ENCODE measurements at regions not wholly inside any gene's neighbourhood (a gene's known extent, or its start where the extent isn't known, plus 50 kb on each side); places are given as distances from the start of the nearest gene placed in this dataset.

- no peak for DNase-seq
These were observed 303.4 kb downstream of the ZNF621 start for GRCh38 chr3:40827942-40828688.

GRCh38 chr3:40828741-40829415 lies 304.1 kb downstream of the ZNF621 start:
- no peak for DNase-seq

DNA sequence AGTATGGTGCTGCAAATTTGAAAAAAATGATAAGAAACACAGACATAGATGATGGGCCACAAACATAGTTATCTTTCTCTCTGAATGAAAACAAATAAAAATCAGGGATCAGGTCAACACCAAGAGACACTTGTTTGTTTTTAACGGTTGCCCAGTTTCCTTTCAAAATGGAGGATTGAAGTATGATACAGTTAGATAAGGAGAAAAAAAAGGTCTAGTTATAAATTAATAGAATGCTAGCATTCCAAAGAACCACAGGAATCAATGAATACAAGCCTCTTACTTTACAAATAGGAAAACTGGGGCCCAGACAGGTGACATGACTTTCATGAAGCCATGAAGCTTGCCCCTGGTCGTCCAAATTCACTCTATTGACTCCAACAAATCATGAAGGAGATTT lies 305.1 kb downstream of the ZNF621 start:
- no peak for DNase-seq

- DNase-seq = no peak
These were observed 312.5 kb downstream of the ZNF621 start for GRCh38 chr3:40837300-40837699.

GRCh38 chr3:40841131-40841530 lies 316.4 kb downstream of the ZNF621 start:
- DNase-seq = no peak

GRCh38 chr3:40841570-40842109 lies 316.9 kb downstream of the ZNF621 start:
- no peak for DNase-seq

DNA sequence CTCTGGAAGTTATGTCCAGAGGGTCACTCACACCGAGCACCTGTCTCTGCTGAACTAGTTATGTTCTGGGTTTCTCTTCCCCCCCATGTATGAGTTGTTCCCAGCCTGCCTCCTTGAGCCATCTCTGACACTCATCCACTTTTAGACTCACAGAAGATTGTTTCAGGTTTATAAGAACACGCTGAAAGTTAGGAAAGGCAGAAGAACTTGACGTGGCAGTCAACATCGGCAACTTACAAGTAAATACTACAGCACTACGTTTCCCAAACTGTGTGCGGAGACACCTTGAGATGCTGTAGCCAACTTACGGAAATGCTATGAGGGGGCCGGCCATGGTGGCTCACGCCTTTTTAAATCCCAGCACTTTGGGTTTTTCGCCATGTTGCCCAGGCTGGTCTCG lies 318.0 kb downstream of the ZNF621 start:
- no peak for DNase-seq

DNA sequence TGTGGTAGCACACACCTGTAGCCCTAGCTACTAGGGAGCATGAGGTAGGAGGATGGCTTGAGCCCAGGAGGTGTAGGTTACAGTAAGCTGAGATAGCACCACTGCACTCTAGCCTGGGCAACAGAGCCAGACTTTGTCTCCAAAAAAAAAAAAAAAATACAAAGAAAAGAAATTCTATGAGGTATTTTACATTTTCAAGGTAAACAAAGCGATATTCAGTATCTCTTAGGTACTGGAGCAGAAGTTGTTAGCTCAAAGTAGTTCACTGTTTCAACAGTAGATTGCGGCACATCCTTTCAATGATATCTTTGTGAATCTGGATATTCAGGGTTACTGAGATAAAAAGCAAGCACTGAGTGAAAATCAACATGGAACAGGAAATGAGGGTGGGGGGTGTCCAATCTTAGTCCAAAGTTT lies 318.5 kb downstream of the ZNF621 start:
- DNase-seq = no peak

- no peak for DNase-seq
These were observed 319.2 kb downstream of the ZNF621 start for GRCh38 chr3:40843851-40844548.

DNA sequence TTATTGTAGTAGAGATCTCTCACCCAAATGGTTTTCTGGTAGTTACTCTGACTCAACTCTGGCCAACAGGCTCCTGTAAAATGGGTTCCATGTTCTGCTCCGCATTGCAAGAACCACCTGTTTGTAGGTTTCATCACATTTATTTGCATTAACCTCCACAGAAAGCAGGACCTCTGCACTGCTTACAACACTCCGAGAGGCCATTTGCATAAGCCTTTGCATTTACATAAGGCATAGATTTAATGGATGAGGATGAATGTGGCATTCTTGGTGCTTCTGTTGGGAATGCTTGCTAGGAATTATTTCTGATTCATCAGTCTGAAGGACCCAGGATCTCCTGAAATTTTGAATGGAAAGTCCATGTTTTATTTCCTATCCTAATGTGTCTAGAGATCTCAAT lies 320.1 kb downstream of the ZNF621 start:
- no peak for DNase-seq

DNA sequence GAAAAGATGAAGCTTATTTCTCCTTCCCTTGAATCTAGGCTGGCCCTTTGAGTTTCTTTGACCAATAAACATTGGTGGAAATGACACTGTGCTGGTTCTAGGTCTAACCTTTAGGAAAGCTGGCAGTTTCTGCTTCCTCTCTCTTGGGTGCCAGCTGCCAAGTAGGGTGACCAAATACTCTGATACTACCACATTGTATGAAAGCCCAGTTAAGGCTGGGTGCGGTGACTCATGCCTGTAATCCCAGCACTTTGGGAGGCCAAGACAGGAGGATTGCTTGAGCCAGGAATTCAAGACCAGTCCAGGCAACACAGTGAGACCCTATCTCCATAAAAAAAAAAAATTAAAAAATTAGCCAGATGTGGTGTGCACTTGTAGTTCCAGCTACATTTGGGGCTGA lies 320.7 kb downstream of the ZNF621 start:
- no peak for DNase-seq

- no peak for DNase-seq
These were observed 321.2 kb downstream of the ZNF621 start for GRCh38 chr3:40845916-40846315.

DNA sequence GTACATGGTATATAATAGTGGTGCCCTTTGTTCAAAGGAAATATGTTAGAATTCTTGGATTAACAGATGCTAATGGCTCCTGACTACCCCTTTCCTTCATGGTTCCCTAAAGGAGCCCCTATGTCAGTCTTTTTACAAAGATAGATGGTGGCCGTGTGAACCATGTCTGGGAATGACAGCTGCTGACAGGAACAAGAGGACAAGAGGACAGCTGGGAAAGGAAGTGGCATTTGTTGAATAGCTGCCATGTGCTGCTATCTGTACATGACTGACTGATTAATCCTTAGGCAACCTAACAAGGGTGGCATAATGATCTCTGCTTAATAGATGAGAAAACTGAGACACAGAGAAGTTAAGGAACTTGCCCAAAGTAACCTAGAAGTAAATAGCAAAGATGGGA lies 321.7 kb downstream of the ZNF621 start:
- no peak for DNase-seq

DNA sequence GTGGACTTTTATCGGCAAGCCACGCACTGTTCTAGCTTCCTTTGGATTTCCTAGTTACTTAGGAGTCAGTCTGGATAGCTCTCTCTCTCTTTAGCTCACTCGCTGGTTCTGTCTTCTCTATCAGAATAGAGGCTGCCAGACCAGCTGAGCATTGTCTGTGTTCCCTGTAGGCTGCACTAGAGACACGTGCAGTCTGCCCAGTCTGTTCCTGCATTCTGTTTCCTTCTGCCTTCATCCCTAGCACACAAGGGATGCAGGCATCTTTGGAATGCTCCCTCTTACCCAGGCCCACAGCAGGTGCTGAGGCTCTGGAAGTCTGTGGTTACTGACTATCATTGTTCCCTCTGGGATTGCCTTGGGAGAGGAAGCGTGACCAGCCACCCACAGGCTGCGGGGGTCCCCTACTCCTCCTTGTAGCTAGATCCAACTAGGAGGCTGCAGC lies 322.8 kb downstream of the ZNF621 start:
- no peak for DNase-seq

GRCh38 chr3:40848421-40848820 lies 323.7 kb downstream of the ZNF621 start:
- DNase-seq = no peak

GRCh38 chr3:40850861-40851260 lies 326.1 kb downstream of the ZNF621 start:
- no peak for DNase-seq

DNA sequence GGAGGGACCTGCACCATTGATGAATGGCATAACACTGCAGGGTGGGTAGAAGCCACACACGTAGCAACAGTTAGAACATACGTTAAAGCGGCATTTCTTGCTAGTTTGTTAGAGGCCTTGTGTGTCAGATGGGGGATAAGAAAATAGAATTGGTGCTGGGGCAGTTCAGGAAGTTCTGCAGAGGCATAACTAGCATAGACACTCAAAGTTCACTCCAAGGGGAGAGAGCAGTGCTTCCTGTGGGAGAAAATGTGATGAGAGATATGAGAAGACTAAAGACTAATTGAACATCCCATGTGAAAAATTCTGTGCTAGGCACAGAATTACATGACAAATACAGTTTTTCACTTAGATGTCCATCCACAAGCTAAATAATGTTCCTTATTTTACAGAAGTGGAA lies 327.1 kb downstream of the ZNF621 start:
- DNase-seq = no peak

DNA sequence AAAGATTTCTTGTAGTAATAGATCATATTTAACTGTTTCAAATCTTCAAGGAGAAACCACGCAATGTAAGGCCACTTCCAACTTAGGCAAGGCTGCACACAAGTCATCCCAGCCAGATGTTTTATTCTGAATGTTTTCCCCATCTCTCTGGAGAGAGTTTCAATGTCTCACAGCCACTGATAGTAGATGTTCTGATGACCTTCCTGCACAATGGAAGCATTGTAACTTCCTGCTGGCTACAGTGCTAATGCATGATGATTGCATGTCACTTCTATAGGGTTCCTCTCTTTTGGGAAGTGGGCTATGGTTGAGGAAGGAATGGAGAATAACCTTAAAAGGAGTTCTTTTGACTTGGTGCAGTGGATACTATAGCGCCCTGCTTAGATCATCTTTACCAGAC lies 328.0 kb downstream of the ZNF621 start:
- DNase-seq = no peak

- no peak for DNase-seq
These were observed 328.7 kb downstream of the ZNF621 start for GRCh38 chr3:40853474-40853873.

GRCh38 chr3:40855871-40856270 lies 331.1 kb downstream of the ZNF621 start:
- no peak for DNase-seq

DNA sequence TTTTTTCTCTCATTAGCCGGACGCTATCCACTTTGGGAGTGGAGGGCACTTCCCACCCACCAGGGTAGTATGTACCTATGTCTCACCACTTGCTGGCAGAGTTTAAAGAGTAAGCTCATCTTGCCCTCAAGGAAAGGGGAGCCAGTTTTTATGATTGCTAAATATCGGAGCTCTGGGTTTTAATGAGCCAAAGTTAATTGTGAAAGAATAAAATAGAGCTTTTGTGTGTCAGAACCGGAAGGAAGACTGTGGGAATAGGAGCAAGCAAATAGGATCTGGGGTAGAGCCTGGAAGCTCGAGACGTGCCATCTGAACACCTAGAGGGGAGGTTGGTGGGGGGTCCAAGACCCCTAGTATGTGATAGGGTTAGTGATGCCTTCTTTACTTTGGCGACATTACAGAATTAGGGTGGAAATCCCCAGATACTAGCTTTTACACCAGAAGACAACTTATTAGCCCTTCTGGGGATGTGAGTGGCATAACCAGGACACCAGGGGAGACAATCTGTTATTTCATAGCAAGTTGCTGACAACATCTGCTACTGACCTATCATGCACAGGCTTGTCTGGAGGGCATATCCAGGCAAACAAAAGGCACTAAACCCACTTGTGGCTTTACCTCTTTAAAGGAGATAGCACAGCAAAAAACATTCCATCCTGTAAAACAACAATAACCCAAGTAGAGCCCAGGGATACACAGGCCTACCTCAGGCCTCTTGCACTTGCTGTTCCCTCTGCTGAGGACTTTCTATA lies 333.8 kb downstream of the ZNF621 start:
- no peak for DNase-seq

GRCh38 chr3:40862946-40863345 lies 336.4 kb upstream of the CTNNB1 start:
- DNase-seq = no peak

Measured in stimulated activated CD4-positive, alpha-beta T cell treated with anti-CD3 and anti-CD28 coated beads, Interleukin-12 subunit alpha, Interleukin-12 subunit beta, amount 100 ng/mL, for 4 hours (primary cell).